Ureter (tissue), 1 donor: ENCODE measurements at regions not wholly inside any gene's neighbourhood (a gene's known extent, or its start where the extent isn't known, plus 50 kb on each side); places are given as distances from the start of the nearest gene placed in this dataset.
"Not testable (repeated sequence)": the region's sequence is repeated elsewhere in the genome, so short reads cannot be mapped to it uniquely, and the experiment has no call there.

Experiments used
- DNase-seq: peaks from one replicate; pipeline ENCODE4 v3.0.0-alpha.2; 2020; ENCODE audit warnings: low spot score
- donor health status: DM: yes; HTN: yes; CAD: no.

GRCh38 chr9:28981711-28982110 lies 1408.4 kb upstream of the C9orf72 start:
- no peak for DNase-seq

GRCh38 chr9:28984016-28984415 lies 1410.7 kb upstream of the C9orf72 start:
- DNase-seq = no peak

- DNase-seq = not testable (repeated sequence)
These were observed 1416.7 kb upstream of the C9orf72 start for GRCh38 chr9:28990009-28990408.

- no peak for DNase-seq
These were observed 1425.8 kb upstream of the C9orf72 start for GRCh38 chr9:28999057-28999456.

GRCh38 chr9:28999806-29000205 lies 1426.5 kb upstream of the C9orf72 start:
- no peak for DNase-seq

- no peak for DNase-seq
These were observed 1427.7 kb upstream of the C9orf72 start for GRCh38 chr9:29001006-29001405.

- DNase-seq = no peak
These were observed 1431.7 kb upstream of the C9orf72 start for GRCh38 chr9:29004988-29005387.

- DNase-seq = no peak
These were observed 1433.3 kb upstream of the C9orf72 start for GRCh38 chr9:29006628-29007027.

GRCh38 chr9:29012911-29013310 lies 1439.6 kb upstream of the C9orf72 start:
- no peak for DNase-seq

- DNase-seq = no peak
These were observed 1448.4 kb upstream of the C9orf72 start for GRCh38 chr9:29021632-29022031.

- DNase-seq = no peak
These were observed 1465.1 kb upstream of the C9orf72 start for GRCh38 chr9:29038332-29038731.

GRCh38 chr9:29039258-29039657 lies 1466.0 kb upstream of the C9orf72 start:
- no peak for DNase-seq

- no peak for DNase-seq
These were observed 1469.8 kb upstream of the C9orf72 start for GRCh38 chr9:29043072-29043471.

GRCh38 chr9:29044959-29045358 lies 1471.7 kb upstream of the C9orf72 start:
- DNase-seq = no peak

- DNase-seq = no peak
These were observed 1486.8 kb upstream of the C9orf72 start for GRCh38 chr9:29060041-29060440.

GRCh38 chr9:29062446-29062845 lies 1489.2 kb upstream of the C9orf72 start:
- DNase-seq = no peak

GRCh38 chr9:29063031-29063430 lies 1489.8 kb upstream of the C9orf72 start:
- DNase-seq = no peak

GRCh38 chr9:29066141-29066640 lies 1492.9 kb upstream of the C9orf72 start:
- no peak for DNase-seq

- no peak for DNase-seq
These were observed 1495.2 kb upstream of the C9orf72 start for GRCh38 chr9:29068461-29068860.

- DNase-seq = no peak
These were observed 1496.1 kb upstream of the C9orf72 start for GRCh38 chr9:29069376-29069775.

- DNase-seq = no peak
These were observed 1504.9 kb upstream of the C9orf72 start for GRCh38 chr9:29078063-29078666.

GRCh38 chr9:29100762-29101161 lies 1527.5 kb upstream of the C9orf72 start:
- no peak for DNase-seq

GRCh38 chr9:29104166-29104565 lies 1530.9 kb upstream of the C9orf72 start:
- DNase-seq = not testable (repeated sequence)

- no peak for DNase-seq
These were observed 1545.3 kb upstream of the C9orf72 start for GRCh38 chr9:29118555-29118954.
